ENCODE measurements at regions not wholly inside any gene's neighbourhood (a gene's known extent, or its start where the extent isn't known, plus 50 kb on each side); places are given as distances from the start of the nearest gene placed in this dataset.

DNA sequence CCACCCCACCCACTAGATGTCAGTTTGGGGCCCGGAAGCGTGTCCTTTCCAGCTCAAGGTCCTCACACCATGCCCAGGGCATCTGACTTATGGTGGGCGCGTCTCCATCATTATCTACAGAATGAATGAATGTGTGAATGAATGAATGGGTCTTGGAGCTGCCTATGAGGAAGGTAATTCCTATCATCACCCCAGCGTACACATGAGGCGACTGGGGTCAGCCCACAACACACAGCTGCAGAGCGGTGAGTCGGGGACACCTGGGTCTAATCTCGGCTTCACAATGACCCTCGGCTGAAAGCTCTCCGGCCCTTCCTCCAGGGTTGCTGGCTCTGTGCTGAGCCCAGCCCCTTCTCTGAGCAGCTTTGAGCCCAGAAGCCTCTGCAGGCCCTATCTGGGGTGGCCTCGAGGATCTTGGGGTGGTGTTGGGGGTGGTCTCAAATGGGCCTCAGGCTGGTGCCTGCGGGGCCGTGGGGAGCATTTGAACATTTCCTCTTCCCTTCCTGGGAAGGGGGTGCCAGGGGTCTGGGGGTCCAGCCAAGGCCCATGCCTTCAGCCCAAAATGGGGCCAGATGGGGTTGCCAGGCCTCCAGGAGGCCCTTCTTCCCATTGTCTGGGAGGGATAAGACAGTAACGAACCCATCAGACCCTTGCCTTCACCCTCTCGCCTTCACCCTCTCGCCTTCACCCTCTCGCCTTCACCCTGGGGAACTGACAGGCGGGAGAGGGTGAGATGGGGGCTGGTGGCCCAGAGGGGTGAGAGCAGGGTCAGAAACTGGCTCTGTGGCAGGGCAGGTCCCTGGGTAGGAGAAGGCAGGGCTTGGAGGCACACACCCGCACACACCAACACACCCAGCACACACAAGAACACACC lies 82.4 kb downstream of the MYEOV start:
- no peak overlapping the region for H3K9ac ChIP-seq (ENCODE audit: extremely low read depth, low read length, poor library complexity, severe bottlenecking)
- H3K27me3 Mint-ChIP-seq (ENCODE audit: insufficient read depth), result no peaks in the 10 kb centered on the region

DNA sequence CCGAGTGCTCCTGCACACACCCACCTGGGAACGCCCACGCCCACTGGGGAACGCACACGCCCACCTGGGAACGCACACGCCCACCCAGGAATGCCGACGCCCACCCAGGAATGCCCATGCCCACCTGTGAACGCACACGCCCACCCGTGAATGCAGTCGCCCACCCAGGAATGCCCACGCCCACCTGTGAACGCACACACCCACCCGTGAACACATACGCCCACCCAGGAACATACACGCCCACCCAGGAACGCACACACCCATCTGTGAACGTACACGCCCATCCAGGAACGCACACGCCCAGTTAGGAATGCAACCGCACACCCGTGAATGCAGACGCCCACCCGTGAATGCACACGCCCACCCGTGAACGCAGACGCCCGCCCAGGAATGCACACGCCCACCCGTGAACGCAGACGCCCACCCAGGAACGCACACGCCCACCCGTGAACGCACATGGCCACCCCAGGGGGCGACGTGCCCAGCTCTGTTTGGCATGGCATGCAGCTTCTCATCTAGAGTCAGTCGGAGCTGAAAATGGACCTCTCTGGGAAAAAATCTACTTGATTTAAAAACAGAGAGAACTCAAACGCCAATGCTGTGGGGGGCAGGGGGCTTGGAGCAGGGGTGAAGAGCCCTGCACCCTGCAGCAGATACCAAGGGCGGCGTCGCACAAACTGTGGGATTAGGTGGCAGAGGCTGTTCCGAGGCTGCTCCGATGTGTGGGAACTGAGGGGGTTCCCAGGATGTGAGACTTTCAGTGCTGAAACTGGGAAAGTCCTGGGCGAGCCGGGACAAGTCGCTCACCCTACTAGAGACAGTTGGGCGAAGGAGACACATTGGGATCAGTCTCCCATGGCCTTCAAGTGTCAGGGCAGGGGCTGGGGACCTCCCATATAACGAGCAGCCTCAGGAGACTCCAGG lies 83.3 kb downstream of the MYEOV start:
- Mint-ChIP-seq H3K4me1 (no peaks in the 10 kb centered on the region), H3K27me3 (ENCODE audit: insufficient read depth) (no peaks in the 10 kb centered on the region), H3K36me3 (ENCODE audit: low read depth) (no peaks in the 10 kb centered on the region), H3K9me3 (no peaks in the 10 kb centered on the region), H3K4me3 (no peak overlapping the region), H3K27ac (no peak overlapping the region)
- Histone ChIP-seq H3K9me3 (ENCODE audit: control insufficient read depth, low read length) (no peaks in the 10 kb centered on the region), H3K27ac (ENCODE audit: low read depth, low read length) (no peak overlapping the region), H3K4me1 (ENCODE audit: control insufficient read depth, insufficient read depth, low read length) (no peaks in the 10 kb centered on the region), H3K27me3 (ENCODE audit: control insufficient read depth, insufficient read depth, low read length, poor library complexity, severe bottlenecking) (no peaks in the 10 kb centered on the region), H3K9ac (ENCODE audit: extremely low read depth, low read length, poor library complexity, severe bottlenecking) (no peak overlapping the region), H3K36me3 (ENCODE audit: control insufficient read depth, insufficient read depth, low read length) (no peaks in the 10 kb centered on the region), H3K4me3 (ENCODE audit: low read length) (no peak overlapping the region)
- no peak for DNase-seq
- 92 to 93% methylated on average over 42 to 54 of the region's 54 CpGs for WGBS, 2 experiments (ENCODE audit: insufficient coverage in 1 of 2, insufficient read length in 1 of 2)
- TF ChIP-seq, protein P1, sequence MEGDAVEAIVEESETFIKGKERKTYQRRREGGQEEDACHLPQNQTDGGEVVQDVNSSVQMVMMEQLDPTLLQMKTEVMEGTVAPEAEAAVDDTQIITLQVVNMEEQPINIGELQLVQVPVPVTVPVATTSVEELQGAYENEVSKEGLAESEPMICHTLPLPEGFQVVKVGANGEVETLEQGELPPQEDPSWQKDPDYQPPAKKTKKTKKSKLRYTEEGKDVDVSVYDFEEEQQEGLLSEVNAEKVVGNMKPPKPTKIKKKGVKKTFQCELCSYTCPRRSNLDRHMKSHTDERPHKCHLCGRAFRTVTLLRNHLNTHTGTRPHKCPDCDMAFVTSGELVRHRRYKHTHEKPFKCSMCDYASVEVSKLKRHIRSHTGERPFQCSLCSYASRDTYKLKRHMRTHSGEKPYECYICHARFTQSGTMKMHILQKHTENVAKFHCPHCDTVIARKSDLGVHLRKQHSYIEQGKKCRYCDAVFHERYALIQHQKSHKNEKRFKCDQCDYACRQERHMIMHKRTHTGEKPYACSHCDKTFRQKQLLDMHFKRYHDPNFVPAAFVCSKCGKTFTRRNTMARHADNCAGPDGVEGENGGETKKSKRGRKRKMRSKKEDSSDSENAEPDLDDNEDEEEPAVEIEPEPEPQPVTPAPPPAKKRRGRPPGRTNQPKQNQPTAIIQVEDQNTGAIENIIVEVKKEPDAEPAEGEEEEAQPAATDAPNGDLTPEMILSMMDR (conservative IDR thresholded peaks at IDR 0.05), result no peak

More for the DNA sequence above, 82.4 kb downstream of the MYEOV start:
- Histone ChIP-seq H3K27ac (ENCODE audit: low read depth, low read length) (no peak overlapping the region), H3K4me3 (ENCODE audit: low read length) (no peak overlapping the region), H3K4me1 (ENCODE audit: control insufficient read depth, insufficient read depth, low read length) (no peaks in the 10 kb centered on the region), H3K36me3 (ENCODE audit: control insufficient read depth, insufficient read depth, low read length) (no peaks in the 10 kb centered on the region), H3K9me3 (ENCODE audit: control insufficient read depth, low read length) (no peaks in the 10 kb centered on the region), H3K27me3 (ENCODE audit: control insufficient read depth, insufficient read depth, low read length, poor library complexity, severe bottlenecking) (no peaks in the 10 kb centered on the region)
- TF ChIP-seq, protein P1 (conservative IDR thresholded peaks at IDR 0.05), result no peak
- no peaks in the 10 kb centered on the region for H3K9me3 Mint-ChIP-seq
- H3K36me3 Mint-ChIP-seq (ENCODE audit: low read depth), result no peaks in the 10 kb centered on the region
- H3K4me1 Mint-ChIP-seq, result no peaks in the 10 kb centered on the region
- 91 to 95% methylated on average over 8 to 20 of the region's 20 CpGs for WGBS, 2 experiments (ENCODE audit: insufficient coverage in 1 of 2, insufficient read length in 1 of 2)
- H3K27ac Mint-ChIP-seq, result no peak overlapping the region
- DNase-seq, result no peak
- no peak overlapping the region for H3K4me3 Mint-ChIP-seq

DNA sequence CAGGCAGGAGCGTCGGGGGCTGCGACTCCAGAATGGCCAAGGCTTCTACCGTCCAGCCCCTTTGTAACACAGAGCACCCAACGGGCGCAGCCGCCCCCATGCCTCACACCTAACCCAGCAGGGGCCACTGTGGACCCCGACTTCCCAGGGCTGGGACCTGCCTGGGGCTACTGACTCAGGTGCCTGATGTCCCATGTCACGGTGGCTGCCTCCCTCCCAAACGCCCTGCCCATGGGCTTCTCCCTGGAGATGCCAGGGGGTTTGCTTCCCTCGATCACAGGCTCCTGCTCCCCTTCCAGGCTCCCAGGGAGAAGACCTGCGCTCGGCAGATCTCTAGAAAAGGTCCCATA lies 84.0 kb downstream of the MYEOV start:
- Mint-ChIP-seq H3K4me3 (no peak overlapping the region), H3K9me3 (no peaks in the 10 kb centered on the region), H3K27ac (no peak overlapping the region), H3K4me1 (no peaks in the 10 kb centered on the region), H3K27me3 (ENCODE audit: insufficient read depth) (no peaks in the 10 kb centered on the region), H3K36me3 (ENCODE audit: low read depth) (no peaks in the 10 kb centered on the region)
- Histone ChIP-seq H3K36me3 (ENCODE audit: control insufficient read depth, insufficient read depth, low read length) (no peaks in the 10 kb centered on the region), H3K9me3 (ENCODE audit: control insufficient read depth, low read length) (no peaks in the 10 kb centered on the region), H3K9ac (ENCODE audit: extremely low read depth, low read length, poor library complexity, severe bottlenecking) (no peak overlapping the region), H3K27ac (ENCODE audit: low read depth, low read length) (no peak overlapping the region), H3K4me1 (ENCODE audit: control insufficient read depth, insufficient read depth, low read length) (no peaks in the 10 kb centered on the region), H3K27me3 (ENCODE audit: control insufficient read depth, insufficient read depth, low read length, poor library complexity, severe bottlenecking) (no peaks in the 10 kb centered on the region), H3K4me3 (ENCODE audit: low read length) (no peak overlapping the region)
- 88 to 91% methylated on average over 5 to 13 of the region's 13 CpGs for WGBS, 2 experiments (ENCODE audit: insufficient coverage in 1 of 2, insufficient read length in 1 of 2)
- DNase-seq, result no peak
- TF ChIP-seq, protein P1 (conservative IDR thresholded peaks at IDR 0.05), result no peak

All from endodermal cell (in vitro differentiated cells).